ENCODE measurements at regions not wholly inside any gene's neighbourhood (a gene's known extent, or its start where the extent isn't known, plus 50 kb on each side); places are given as distances from the start of the nearest gene placed in this dataset.

- no peak for ATAC-seq (ENCODE audit: insufficient read depth, low read depth)
- DNase-seq = no peak
- Histone ChIP-seq H3K36me3 (ENCODE audit: insufficient read depth, low read length) (no peaks in the 10 kb centered on the region), H3K27ac (ENCODE audit: low read length) (no peak overlapping the region), H2AFZ (ENCODE audit: low read depth, low read length) (no peak overlapping the region), H3K9ac (ENCODE audit: low read depth, low read length) (no peak overlapping the region), H4K20me1 (ENCODE audit: insufficient read depth, low read length) (no peaks in the 10 kb centered on the region), H3K9me3 (ENCODE audit: insufficient read depth, low read length, severe bottlenecking) (no peaks in the 10 kb centered on the region), H3K4me1 (ENCODE audit: insufficient read depth, low read length) (no peaks in the 10 kb centered on the region), H3K79me2 (ENCODE audit: insufficient read depth, low read length) (no peaks in the 10 kb centered on the region), H3K27me3 (ENCODE audit: insufficient read depth, low read length, poor library complexity) (no peaks in the 10 kb centered on the region), H3K4me3 (ENCODE audit: low read depth in 1 of 2, low read length in 2 of 2) (no peak overlapping the region), H3K4me2 (ENCODE audit: insufficient read depth, low read length) (no peak overlapping the region)
- no peak for TF ChIP-seq EZH2 (IDR thresholded peaks at IDR 0.05; ENCODE audit: borderline replicate concordance, low read depth, low read length, severe bottlenecking)
- TF ChIP-seq CTCF (IDR thresholded peaks at IDR 0.05; ENCODE audit: borderline replicate concordance, extremely low read depth, low read length, poor library complexity, severe bottlenecking) = no peak
Measured at GRCh38 chr3:146843476-146843875, 238.3 kb upstream of the PLSCR5 start.

- no peak overlapping the region for H3K9ac ChIP-seq (ENCODE audit: low read depth, low read length)
Measured at GRCh38 chr3:146839727-146840375, 234.7 kb upstream of the PLSCR5 start.

GRCh38 chr3:146838221-146838620 is 233.1 kb upstream of the PLSCR5 start:
- Histone ChIP-seq H3K79me2 (ENCODE audit: insufficient read depth, low read length) (no peaks in the 10 kb centered on the region), H4K20me1 (ENCODE audit: insufficient read depth, low read length) (no peaks in the 10 kb centered on the region), H3K4me1 (ENCODE audit: insufficient read depth, low read length) (no peaks in the 10 kb centered on the region), H3K27me3 (ENCODE audit: insufficient read depth, low read length, poor library complexity) (no peaks in the 10 kb centered on the region), H2AFZ (ENCODE audit: low read depth, low read length) (no peak overlapping the region), H3K27ac (ENCODE audit: low read length) (no peak overlapping the region), H3K4me3 (ENCODE audit: low read depth in 1 of 2, low read length in 2 of 2) (no peak overlapping the region), H3K9ac (ENCODE audit: low read depth, low read length) (no peak overlapping the region), H3K4me2 (ENCODE audit: insufficient read depth, low read length) (no peak overlapping the region), H3K9me3 (ENCODE audit: insufficient read depth, low read length, severe bottlenecking) (no peaks in the 10 kb centered on the region), H3K36me3 (ENCODE audit: insufficient read depth, low read length) (no peaks in the 10 kb centered on the region)
- ATAC-seq (ENCODE audit: insufficient read depth, low read depth) (no peak), DNase-seq (no peak)
- no peak for TF ChIP-seq EZH2 (IDR thresholded peaks at IDR 0.05; ENCODE audit: borderline replicate concordance, low read depth, low read length, severe bottlenecking)
- TF ChIP-seq CTCF (IDR thresholded peaks at IDR 0.05; ENCODE audit: borderline replicate concordance, extremely low read depth, low read length, poor library complexity, severe bottlenecking) = no peak

More at GRCh38 chr3:146839727-146840375, 234.7 kb upstream of the PLSCR5 start:
- Histone ChIP-seq H3K79me2 (ENCODE audit: insufficient read depth, low read length) (no peaks in the 10 kb centered on the region), H3K4me1 (ENCODE audit: insufficient read depth, low read length) (no peaks in the 10 kb centered on the region), H3K4me3 (ENCODE audit: low read depth in 1 of 2, low read length in 2 of 2) (no peak overlapping the region), H4K20me1 (ENCODE audit: insufficient read depth, low read length) (no peaks in the 10 kb centered on the region), H3K4me2 (ENCODE audit: insufficient read depth, low read length) (no peak overlapping the region), H3K27me3 (ENCODE audit: insufficient read depth, low read length, poor library complexity) (no peaks in the 10 kb centered on the region), H3K36me3 (ENCODE audit: insufficient read depth, low read length) (no peaks in the 10 kb centered on the region), H2AFZ (ENCODE audit: low read depth, low read length) (0 out of 2 replicates have a peak overlapping the region, but pooled peaks have one; percentile 29), H3K9me3 (ENCODE audit: insufficient read depth, low read length, severe bottlenecking) (no peaks in the 10 kb centered on the region), H3K27ac (ENCODE audit: low read length) (no peak overlapping the region)
- ATAC-seq (ENCODE audit: insufficient read depth, low read depth) (no peak), DNase-seq (no peak)
- TF ChIP-seq EZH2 (IDR thresholded peaks at IDR 0.05; ENCODE audit: borderline replicate concordance, low read depth, low read length, severe bottlenecking) (no peak), CTCF (IDR thresholded peaks at IDR 0.05; ENCODE audit: borderline replicate concordance, extremely low read depth, low read length, poor library complexity, severe bottlenecking) (no peak)
